SU-DHL-6 (cell line): ENCODE measurements at regions not wholly inside any gene's neighbourhood (a gene's known extent, or its start where the extent isn't known, plus 50 kb on each side); places are given as distances from the start of the nearest gene placed in this dataset.

ENCODE experiments used
- H2AFZ ChIP-seq: fragments of 200-600 bp; sonication (generic); 2 replicates; pipeline ENCODE4 v1.6.1; 2014; ENCODE audit warnings: low read depth, mild to moderate bottlenecking, moderate library complexity, mixed read lengths, antibody characterized with exemption, low read length; ENCODE audit not compliant: severe bottlenecking
- H3F3A ChIP-seq: fragments of 200-600 bp; shearing (Covaris generic); 2 replicates; pipeline ENCODE4 v1.6.0; 2016; ENCODE audit warnings: antibody characterized with exemption, mild to moderate bottlenecking; ENCODE audit not compliant: insufficient read depth
- H3K27ac ChIP-seq: fragments of 200-600 bp; sonication (generic); 2 replicates; pipeline ENCODE4 v1.5.1; 2016; ENCODE audit warnings: low read depth, mild to moderate bottlenecking, low read length, moderate library complexity, mixed read lengths
- H3K27me3 ChIP-seq: fragments of 200-600 bp; sonication (generic), shearing (Covaris generic); 2 replicates; pipeline ENCODE4 v1.6.0; 2014; ENCODE audit warnings: mild to moderate bottlenecking, low read length
- H3K36me3 ChIP-seq: fragments of 200-600 bp; sonication (generic); 2 replicates; pipeline ENCODE4 v1.6.1; 2014; ENCODE audit warnings: mild to moderate bottlenecking, low read length, mixed read lengths
- H3K4me2 ChIP-seq: fragments of 300-600, 200-600 bp; shearing (Covaris generic), sonication (generic); 2 replicates; pipeline ENCODE4 v1.6.0; 2014; ENCODE audit warnings: low read length, low read depth, mild to moderate bottlenecking; ENCODE audit not compliant: poor library complexity, severe bottlenecking
- H3K4me3 ChIP-seq: fragments of 200-600 bp; sonication (generic); 2 replicates; pipeline ENCODE4 v1.5.1; 2014; ENCODE audit warnings: antibody characterized with exemption, low read length, mild to moderate bottlenecking, mixed read lengths; ENCODE audit not compliant: insufficient read depth, poor library complexity, severe bottlenecking
- H3K79me2 ChIP-seq: fragments of 200-600 bp; sonication (generic); 2 replicates; pipeline ENCODE4 v1.6.1; 2014; ENCODE audit warnings: mild to moderate bottlenecking, low read length, moderate library complexity; ENCODE audit not compliant: insufficient read depth
- H3K9ac ChIP-seq: fragments of 200-600 bp; sonication (generic); 2 replicates; pipeline ENCODE4 v1.7.0; 2014; ENCODE audit warnings: mild to moderate bottlenecking, low read length
- H3K9me2 ChIP-seq: fragments of 200-600 bp; sonication (generic); replicated peaks from 2 replicates; pipeline ENCODE4 v1.6.1; 2014; ENCODE audit warnings: low read length; ENCODE audit not compliant: insufficient read depth
- H3K9me3 ChIP-seq: fragments of 200-600 bp; sonication (generic); 2 replicates; pipeline ENCODE4 v1.6.1; 2014; ENCODE audit warnings: low read length, mixed read lengths; ENCODE audit not compliant: insufficient read depth
- H4K20me1 ChIP-seq: fragments of 200-600 bp; sonication (generic); 2 replicates; pipeline ENCODE4 v1.6.1; 2014; ENCODE audit warnings: low read depth, mild to moderate bottlenecking, antibody characterized with exemption, low read length, moderate library complexity, mixed read lengths
- CTCF ChIP-seq: fragments of 200-600 bp; sonication (generic); IDR thresholded peaks from one replicate; pipeline ENCODE4 v1.5.1; 2017; ENCODE audit warnings: antibody characterized with exemption, mild to moderate bottlenecking, low read length, moderate library complexity; ENCODE audit not compliant: insufficient read depth, poor library complexity, severe bottlenecking
- EZH2phosphoT487 ChIP-seq: fragments of 200-600 bp; sonication (generic), shearing (Covaris generic); conservative IDR thresholded peaks from 2 replicates; pipeline ENCODE4 v1.6.1; 2018; ENCODE audit warnings: mild to moderate bottlenecking, antibody characterized with exemption, low read length, moderate library complexity, mixed read lengths

DNA sequence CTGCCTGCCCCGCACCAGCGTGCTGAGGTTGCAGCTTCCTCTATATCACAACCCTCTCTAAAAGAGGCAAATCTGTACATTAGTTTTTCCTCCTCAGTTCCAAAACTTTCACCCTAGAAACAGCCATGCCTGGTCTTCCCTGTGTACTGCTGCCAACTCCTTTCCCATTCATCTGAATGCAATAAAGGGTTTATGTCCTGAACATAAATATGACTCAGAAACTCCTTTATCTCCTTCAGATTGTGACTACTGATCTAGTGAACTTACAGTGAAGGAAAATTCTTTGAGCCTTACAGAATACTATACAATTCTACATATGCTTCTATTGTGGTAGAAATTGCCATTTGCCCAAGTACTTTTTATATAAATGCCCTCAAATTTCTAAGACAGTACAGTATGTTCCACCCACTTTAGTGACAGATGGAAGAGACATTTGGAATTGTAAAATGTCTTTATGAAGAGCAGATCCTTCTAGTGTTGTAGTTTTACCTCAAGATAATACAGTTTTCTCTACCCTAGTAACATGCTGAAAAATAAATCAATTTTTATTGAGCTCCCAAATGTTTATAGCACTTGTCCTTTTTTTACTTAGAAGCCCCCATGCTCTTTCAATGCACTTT is 345.1 kb upstream of the SNX7 start:
- Histone ChIP-seq H3K9me2 (no peaks in the 10 kb centered on the region; the same call in 1 of the 2 replicates), H3K27me3 (no peaks in the 10 kb centered on the region), H3K9me3 (no peaks in the 10 kb centered on the region), H3K36me3 (no peaks in the 10 kb centered on the region), H3K9ac (no peak overlapping the region), H3K4me2 (no peak overlapping the region), H3F3A (no peaks in the 10 kb centered on the region), H3K79me2 (no peaks in the 10 kb centered on the region), H3K27ac (no peak overlapping the region), H2AFZ (no peak overlapping the region), H4K20me1 (no peaks in the 10 kb centered on the region), H3K4me3 (no peak overlapping the region)
- TF ChIP-seq EZH2phosphoT487, result no peak
- no peak for TF ChIP-seq CTCF

DNA sequence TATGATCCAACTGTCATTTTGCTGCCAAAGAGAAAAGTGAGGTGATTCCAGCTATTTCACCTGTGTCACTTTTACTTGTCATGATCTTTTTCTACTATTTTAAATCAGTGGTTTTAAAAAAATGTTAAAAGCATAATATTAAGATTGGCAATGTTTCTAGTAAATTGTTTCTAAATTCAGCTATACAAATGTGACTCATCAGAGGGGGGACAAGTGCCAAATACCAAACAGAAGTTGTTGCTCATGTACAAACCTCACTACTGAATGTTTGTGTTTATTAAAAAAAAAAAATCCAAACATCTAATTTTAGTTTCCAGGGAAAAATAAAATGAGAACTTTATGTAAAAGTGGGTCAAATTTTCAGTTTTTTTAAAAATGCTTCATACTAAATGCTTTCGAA is 346.2 kb upstream of the SNX7 start:
- Histone ChIP-seq H4K20me1 (no peaks in the 10 kb centered on the region), H3K27ac (no peak overlapping the region), H3K9me3 (no peaks in the 10 kb centered on the region), H3F3A (no peaks in the 10 kb centered on the region), H3K36me3 (no peaks in the 10 kb centered on the region), H3K4me2 (no peak overlapping the region), H3K9ac (no peak overlapping the region), H3K27me3 (no peaks in the 10 kb centered on the region), H3K79me2 (no peaks in the 10 kb centered on the region), H2AFZ (no peak overlapping the region), H3K4me3 (no peak overlapping the region), H3K9me2 (no peaks in the 10 kb centered on the region; the same call in 1 of the 2 replicates)
- TF ChIP-seq CTCF, result no peak
- TF ChIP-seq EZH2phosphoT487, result no peak

DNA sequence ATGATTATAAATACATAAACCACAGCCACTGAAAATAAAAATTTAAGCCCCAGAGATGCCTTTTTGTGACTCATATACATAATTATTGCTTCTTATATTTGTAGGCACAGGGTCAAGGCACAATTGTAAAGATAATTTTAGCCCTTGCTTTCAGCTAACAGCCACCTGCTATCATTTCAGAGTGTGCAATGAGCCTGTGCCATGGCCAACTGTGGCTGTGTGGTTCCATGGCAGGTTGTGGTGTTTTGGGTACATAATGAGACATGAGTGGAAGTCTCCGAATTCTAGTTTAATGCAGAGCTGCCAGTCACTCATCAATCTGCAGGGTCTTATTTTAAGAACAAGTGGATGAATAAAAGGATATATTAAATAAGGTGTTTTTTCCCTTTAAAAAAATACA is 346.9 kb upstream of the SNX7 start:
- Histone ChIP-seq H3K4me3 (no peak overlapping the region), H3K9me3 (no peaks in the 10 kb centered on the region), H3K27ac (no peak overlapping the region), H3F3A (no peaks in the 10 kb centered on the region), H3K36me3 (no peaks in the 10 kb centered on the region), H3K9ac (no peak overlapping the region), H3K79me2 (no peaks in the 10 kb centered on the region), H2AFZ (no peak overlapping the region), H3K9me2 (no peaks in the 10 kb centered on the region; the same call in 1 of the 2 replicates), H4K20me1 (no peaks in the 10 kb centered on the region), H3K4me2 (no peak overlapping the region), H3K27me3 (no peaks in the 10 kb centered on the region)
- no peak for TF ChIP-seq CTCF
- TF ChIP-seq EZH2phosphoT487, result no peak
